Common myeloid progenitor, CD34-positive (primary cell): ENCODE measurements at regions not wholly inside any gene's neighbourhood (a gene's known extent, or its start where the extent isn't known, plus 50 kb on each side); places are given as distances from the start of the nearest gene placed in this dataset.

Experiments used
- CTCF ChIA-PET: fragments of 350-600 bp; sonication (Branson Sonifier 250); formaldehyde crosslinking; loops from one replicate; lab custom pipeline; 2021; ENCODE audit warnings: antibody characterized with exemption; lab: Charles Lee
- POLR2A ChIA-PET: fragments of 350-600 bp; sonication (Branson Sonifier 250); formaldehyde crosslinking; loops from one replicate; lab custom pipeline; 2021; ENCODE audit warnings: antibody characterized with exemption; lab: Charles Lee
- DNase-seq, 3 donors: peaks; one replicate each; pipeline versions ENCODE4 v3.0.0 to v3.0.0-alpha.2; 2013
- H3K27ac ChIP-seq, 2 experiments: 1 replicate in 1 of 2; 2 replicates in 1 of 2; pipeline ENCODE4 v1.7.0; 2013; ENCODE audit warnings: inconsistent platforms in 2 of 2, low read length in 2 of 2, mild to moderate bottlenecking in 2 of 2, low read depth in 1 of 2, moderate library complexity in 1 of 2; ENCODE audit not compliant: severe bottlenecking in 2 of 2, insufficient read depth in 1 of 2, poor library complexity in 1 of 2
- H3K27me3 ChIP-seq, 5 experiments: replicated peaks in 2 of 5; 1 replicate in 3 of 5; 2 replicates in 2 of 5; pipeline versions ENCODE4 v1.6.1 to v1.7.0; 2013; ENCODE audit warnings: low read length in 4 of 5, mild to moderate bottlenecking in 2 of 5, moderate library complexity in 2 of 5, inconsistent platforms in 1 of 5; ENCODE audit not compliant: insufficient read depth in 5 of 5, control insufficient read depth in 4 of 5
- H3K36me3 ChIP-seq, 4 experiments: 1 replicate in 2 of 4; 2 replicates in 2 of 4; pipeline versions ENCODE4 v1.6.1 to v1.7.0; 2013; ENCODE audit warnings: low read length in 3 of 4, control low read depth in 1 of 4, mild to moderate bottlenecking in 1 of 4; ENCODE audit not compliant: control insufficient read depth in 4 of 4, insufficient read depth in 4 of 4
- H3K4me1 ChIP-seq, 4 experiments: 1 replicate in 3 of 4; 2 replicates in 1 of 4; pipeline versions ENCODE4 v1.6.1 to v1.7.1; 2013; ENCODE audit warnings: low read length in 3 of 4, mild to moderate bottlenecking in 3 of 4, control low read depth in 1 of 4, inconsistent platforms in 1 of 4, moderate library complexity in 1 of 4; ENCODE audit not compliant: control insufficient read depth in 4 of 4, insufficient read depth in 4 of 4; ENCODE audit errors: control extremely low read depth in 1 of 4
- H3K4me3 ChIP-seq, 7 experiments: 1 replicate in 4 of 7; 2 replicates in 3 of 7; pipeline versions ENCODE4 v1.5.1 to v1.7.0; 2013; ENCODE audit warnings: mild to moderate bottlenecking in 7 of 7, low read length in 6 of 7, moderate library complexity in 6 of 7, inconsistent platforms in 2 of 7, low read depth in 2 of 7, control low read depth in 1 of 7; ENCODE audit not compliant: insufficient read depth in 4 of 7, control insufficient read depth in 1 of 7; ENCODE audit errors: extremely low read depth in 1 of 7
- H3K9me3 ChIP-seq, 5 experiments: 1 replicate in 4 of 5; 2 replicates in 1 of 5; pipeline versions ENCODE4 v1.6.1 to v1.7.1; 2013; ENCODE audit warnings: low read length in 4 of 5, mild to moderate bottlenecking in 2 of 5, inconsistent platforms in 1 of 5, low read depth in 1 of 5, moderate library complexity in 1 of 5; ENCODE audit not compliant: control insufficient read depth in 4 of 5, insufficient read depth in 2 of 5; ENCODE audit errors: control extremely low read depth in 1 of 5
- WGBS: methylation state at CpG from one replicate; pipeline ENCODE4 v1.1.5; 2013; ENCODE audit not compliant: insufficient coverage; 5-methylcytosine and 5-hydroxymethylcytosine counted together

GRCh38 chr13:72303941-72304746 is 423.3 kb downstream of the MZT1 start:
- WGBS = 97% methylated on average over 5 of the region's 7 CpGs
- Histone ChIP-seq H3K9me3 (no peaks in the 10 kb centered on the region), H3K4me1 (no peaks in the 10 kb centered on the region), H3K4me3 (no peak overlapping the region), H3K36me3 (no peaks in the 10 kb centered on the region), H3K27ac (no peak overlapping the region), H3K27me3 (no peaks in the 10 kb centered on the region)
- DNase-seq = no peak
- CTCF ChIA-PET = no interaction called here
- POLR2A ChIA-PET = no interaction called here

- H3K27ac ChIP-seq = no peak overlapping the region
- no peaks in the 10 kb centered on the region for H3K4me1 ChIP-seq
- CTCF ChIA-PET = no interaction called here
- DNase-seq = no peak
- no peaks in the 10 kb centered on the region for H3K36me3 ChIP-seq
- no CpG with 5 or more reads among the region's 3 CpGs for WGBS
- H3K9me3 ChIP-seq = no peaks in the 10 kb centered on the region
- no peaks in the 10 kb centered on the region for H3K27me3 ChIP-seq
- POLR2A ChIA-PET = no interaction called here
- H3K4me3 ChIP-seq = no peak overlapping the region
These were observed 429.2 kb upstream of the DACH1 start for GRCh38 chr13:72296246-72296645.

DNA sequence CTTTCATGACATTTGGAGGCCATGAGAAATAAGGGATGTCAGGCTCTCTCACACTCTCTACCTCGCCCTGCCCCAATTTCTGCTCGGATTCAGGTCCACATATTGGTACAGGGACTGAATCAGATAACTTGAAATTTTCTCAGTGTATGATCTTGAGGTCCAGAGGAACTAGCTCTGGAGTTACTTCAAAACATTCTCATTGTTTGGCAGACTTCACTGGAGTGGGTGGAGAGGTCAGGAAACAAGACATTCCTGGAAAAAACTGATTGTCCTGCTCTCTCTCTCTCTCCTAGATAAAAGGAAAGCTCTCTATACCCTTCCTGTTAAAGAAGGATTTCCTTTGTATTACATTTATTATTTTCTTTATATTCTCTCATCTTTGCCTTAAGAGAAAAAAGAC is 428.1 kb upstream of the DACH1 start:
- POLR2A ChIA-PET = no interaction called here
- DNase-seq = no peak
- H3K27me3 ChIP-seq = no peaks in the 10 kb centered on the region
- H3K4me3 ChIP-seq = no peak overlapping the region
- H3K27ac ChIP-seq = no peak overlapping the region
- no peaks in the 10 kb centered on the region for H3K36me3 ChIP-seq
- WGBS = 100% methylated on average over 2 of the region's 2 CpGs
- no peaks in the 10 kb centered on the region for H3K4me1 ChIP-seq
- CTCF ChIA-PET = no interaction called here
- H3K9me3 ChIP-seq = no peaks in the 10 kb centered on the region

DNA sequence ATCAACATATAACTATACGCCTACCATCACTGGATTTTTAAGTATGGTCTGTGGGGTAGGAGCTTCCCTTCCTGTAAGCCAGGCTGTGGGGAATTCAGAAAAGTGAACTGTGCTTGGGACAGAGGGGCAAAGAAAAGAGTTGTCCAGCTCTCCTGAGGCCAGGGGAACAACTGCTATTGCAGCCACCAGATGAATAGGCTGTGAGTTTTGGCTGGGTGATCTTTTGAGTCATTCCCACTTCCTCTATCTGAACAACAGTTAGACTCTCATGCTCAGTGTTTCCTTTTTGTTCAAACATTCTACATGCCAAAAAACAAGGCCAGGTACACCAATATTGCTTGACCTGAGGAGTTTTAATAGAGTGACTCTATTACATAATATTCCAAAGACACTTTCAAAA is 426.2 kb upstream of the DACH1 start:
- no peaks in the 10 kb centered on the region for H3K4me1 ChIP-seq
- no peaks in the 10 kb centered on the region for H3K36me3 ChIP-seq
- H3K4me3 ChIP-seq = no peak overlapping the region
- ChIA-PET POLR2A (no interaction called here), CTCF (no interaction called here)
- no peak for DNase-seq
- no peak overlapping the region for H3K27ac ChIP-seq
- peaks cover 0 to 5% (median 0%) of the 10 kb centered on the region in 5 experiments for H3K9me3 ChIP-seq
- WGBS = no CpG with 5 or more reads among the region's 1 CpG
- H3K27me3 ChIP-seq = no peaks in the 10 kb centered on the region

DNA sequence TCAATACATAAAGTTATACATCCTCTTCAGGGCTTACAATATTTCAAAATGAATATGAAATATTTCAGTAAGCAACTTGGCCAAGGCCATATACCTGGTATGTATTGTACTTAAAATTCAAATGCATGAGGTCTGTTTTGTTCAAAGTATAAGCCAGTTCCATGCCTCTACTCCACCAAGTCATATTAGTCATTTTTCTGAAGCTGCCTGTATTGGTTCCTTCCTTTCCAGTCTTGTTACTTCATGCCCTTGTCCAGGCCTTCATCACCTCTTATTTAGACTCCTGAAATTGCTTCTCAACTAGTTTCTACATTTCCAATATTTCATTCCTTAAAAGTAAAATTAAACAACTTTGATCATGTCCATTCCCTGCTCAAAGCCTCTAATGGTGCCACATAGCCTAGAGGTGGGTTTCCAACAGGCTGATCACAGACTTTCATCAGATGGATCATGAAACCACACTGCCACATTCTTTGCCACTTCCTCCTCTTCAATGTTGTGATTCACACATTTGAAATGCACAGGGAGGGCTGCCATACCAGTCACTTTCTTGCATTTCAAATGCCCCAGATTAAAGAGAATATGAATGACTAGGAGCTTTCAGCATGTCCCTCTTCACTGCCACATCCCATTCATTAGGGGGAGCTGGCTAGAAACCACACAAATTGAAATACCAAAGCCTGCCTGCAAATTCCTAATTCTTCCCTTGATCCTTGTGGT is 424.1 kb upstream of the DACH1 start:
- Histone ChIP-seq H3K27me3 (no peaks in the 10 kb centered on the region), H3K4me1 (no peaks in the 10 kb centered on the region), H3K9me3 (peaks cover 0 to 5% (median 0%) of the 10 kb centered on the region in 5 experiments), H3K36me3 (no peaks in the 10 kb centered on the region), H3K27ac (no peak overlapping the region), H3K4me3 (no peak overlapping the region)
- POLR2A ChIA-PET = no interaction called here
- peak in 2 of 3 donors; percentile 3 to 9 for DNase-seq
- CTCF ChIA-PET = no interaction called here

DNA sequence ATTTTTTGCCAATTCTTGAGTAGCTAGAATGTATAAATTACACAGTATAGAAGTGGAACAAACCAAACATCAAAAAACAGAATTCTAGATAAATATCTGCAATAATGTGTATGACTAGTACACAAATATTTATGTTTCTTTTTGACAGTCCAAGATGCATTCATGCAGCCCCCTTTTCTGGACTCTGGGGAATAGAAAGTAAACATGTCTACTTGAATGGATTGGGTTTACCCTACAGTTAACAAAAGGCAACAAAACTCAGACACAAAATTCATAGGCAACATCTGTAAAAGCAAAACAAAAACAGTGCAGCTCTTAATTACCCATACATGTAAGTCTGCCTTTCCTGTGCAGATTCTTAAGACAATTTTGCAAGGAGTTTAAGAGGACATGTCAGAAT is 419.4 kb upstream of the DACH1 start:
- H3K27me3 ChIP-seq = no peaks in the 10 kb centered on the region
- POLR2A ChIA-PET = no interaction called here
- no peak overlapping the region for H3K4me3 ChIP-seq
- peaks cover 0 to 5% (median 0%) of the 10 kb centered on the region in 5 experiments for H3K9me3 ChIP-seq
- no peak for DNase-seq
- no peaks in the 10 kb centered on the region for H3K4me1 ChIP-seq
- CTCF ChIA-PET = no interaction called here
- H3K36me3 ChIP-seq = no peaks in the 10 kb centered on the region
- H3K27ac ChIP-seq = no peak overlapping the region

DNA sequence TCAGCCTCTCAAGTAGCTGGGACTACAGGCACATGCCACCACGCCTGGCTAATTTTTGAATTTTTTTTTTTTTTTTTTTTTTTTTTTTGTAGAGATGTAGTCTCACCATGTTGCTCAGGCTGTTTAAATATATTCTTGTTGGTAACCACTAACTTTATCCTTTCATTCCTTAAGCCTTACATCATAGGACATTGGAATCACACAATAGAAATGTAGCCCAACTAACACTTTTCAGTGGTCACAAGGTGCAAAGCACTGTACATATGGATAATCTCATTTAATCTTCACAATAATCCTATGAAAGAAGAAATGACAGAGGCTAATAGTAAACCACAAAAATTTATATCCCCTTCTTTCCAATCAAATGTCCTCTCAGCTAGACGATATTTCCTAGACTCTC is 417.8 kb upstream of the DACH1 start:
- H3K9me3 ChIP-seq = peaks cover 0 to 5% (median 0%) of the 10 kb centered on the region in 5 experiments
- no peaks in the 10 kb centered on the region for H3K4me1 ChIP-seq
- no peak overlapping the region for H3K4me3 ChIP-seq
- DNase-seq = no peak
- no peaks in the 10 kb centered on the region for H3K27me3 ChIP-seq
- ChIA-PET POLR2A (no interaction called here), CTCF (no interaction called here)
- H3K36me3 ChIP-seq = no peaks in the 10 kb centered on the region
- H3K27ac ChIP-seq = no peak overlapping the region
- WGBS = 100% methylated on average over 1 of the region's 2 CpGs
